ENCODE measurements at regions not wholly inside any gene's neighbourhood (a gene's known extent, or its start where the extent isn't known, plus 50 kb on each side); places are given as distances from the start of the nearest gene placed in this dataset.

DNA sequence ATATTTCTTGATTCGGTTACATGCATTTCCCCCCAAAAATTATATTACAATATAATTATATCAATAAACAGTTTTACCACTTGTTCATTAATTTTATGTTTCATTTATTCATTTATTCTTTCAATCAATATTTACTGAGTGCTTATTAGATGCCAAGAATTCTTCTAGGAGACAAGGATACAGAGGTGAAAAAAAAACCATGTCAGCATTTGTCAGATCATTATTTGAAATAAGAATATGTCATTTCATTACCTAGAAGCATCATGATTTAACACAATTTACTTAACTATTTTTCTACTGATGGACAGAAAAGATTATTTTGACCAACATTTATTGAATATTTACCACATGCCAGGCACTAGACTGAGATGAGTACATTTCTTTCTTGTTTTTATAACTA lies 512.7 kb downstream of the LMO4 start:
- TF ChIP-seq, protein P1, sequence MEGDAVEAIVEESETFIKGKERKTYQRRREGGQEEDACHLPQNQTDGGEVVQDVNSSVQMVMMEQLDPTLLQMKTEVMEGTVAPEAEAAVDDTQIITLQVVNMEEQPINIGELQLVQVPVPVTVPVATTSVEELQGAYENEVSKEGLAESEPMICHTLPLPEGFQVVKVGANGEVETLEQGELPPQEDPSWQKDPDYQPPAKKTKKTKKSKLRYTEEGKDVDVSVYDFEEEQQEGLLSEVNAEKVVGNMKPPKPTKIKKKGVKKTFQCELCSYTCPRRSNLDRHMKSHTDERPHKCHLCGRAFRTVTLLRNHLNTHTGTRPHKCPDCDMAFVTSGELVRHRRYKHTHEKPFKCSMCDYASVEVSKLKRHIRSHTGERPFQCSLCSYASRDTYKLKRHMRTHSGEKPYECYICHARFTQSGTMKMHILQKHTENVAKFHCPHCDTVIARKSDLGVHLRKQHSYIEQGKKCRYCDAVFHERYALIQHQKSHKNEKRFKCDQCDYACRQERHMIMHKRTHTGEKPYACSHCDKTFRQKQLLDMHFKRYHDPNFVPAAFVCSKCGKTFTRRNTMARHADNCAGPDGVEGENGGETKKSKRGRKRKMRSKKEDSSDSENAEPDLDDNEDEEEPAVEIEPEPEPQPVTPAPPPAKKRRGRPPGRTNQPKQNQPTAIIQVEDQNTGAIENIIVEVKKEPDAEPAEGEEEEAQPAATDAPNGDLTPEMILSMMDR (conservative IDR thresholded peaks at IDR 0.05), result no peak
- TF ChIP-seq ZFX (IDR thresholded peaks at IDR 0.05), result no peak

Data from C4-2B (cell line).